GM19468 (cell line): ENCODE measurements at regions not wholly inside any gene's neighbourhood (a gene's known extent, or its start where the extent isn't known, plus 50 kb on each side); places are given as distances from the start of the nearest gene placed in this dataset.

Source experiments
- ATAC-seq: cut with Tn5 transposase; IDR thresholded peaks from one replicate; pipeline ENCODE4 v1.9.1; 2021; ENCODE audit warnings: mild to moderate bottlenecking, moderate library complexity, moderate number of reproducible peaks; ENCODE audit not compliant: unreplicated experiment; ENCODE audit errors: extremely low read depth

GRCh38 chr12:67452119-67452805 is 183.1 kb downstream of the CAND1 start:
- ATAC-seq: peak; percentile 28

- no peak for ATAC-seq
Observed at GRCh38 chr12:67453191-67453590, 184.0 kb downstream of the CAND1 start.

GRCh38 chr12:67455236-67455635 is 186.1 kb downstream of the CAND1 start:
- no peak for ATAC-seq

- ATAC-seq: no peak
Observed at GRCh38 chr12:67456431-67456901, 187.3 kb downstream of the CAND1 start.

- ATAC-seq: no peak
Observed at GRCh38 chr12:67457136-67457535, 188.0 kb downstream of the CAND1 start.

- no peak for ATAC-seq
Observed at GRCh38 chr12:67457778-67458665, 188.9 kb downstream of the CAND1 start.

GRCh38 chr12:67459173-67459572 is 189.4 kb upstream of the DYRK2 start:
- no peak for ATAC-seq

GRCh38 chr12:67459578-67459977 is 189.0 kb upstream of the DYRK2 start:
- no peak for ATAC-seq

GRCh38 chr12:67460388-67460787 is 188.2 kb upstream of the DYRK2 start:
- no peak for ATAC-seq

- ATAC-seq: no peak
Observed at GRCh38 chr12:67468549-67469245, 179.8 kb upstream of the DYRK2 start.

- ATAC-seq: no peak
Observed at GRCh38 chr12:67469666-67470065, 178.9 kb upstream of the DYRK2 start.

GRCh38 chr12:67471810-67472209 is 176.7 kb upstream of the DYRK2 start:
- ATAC-seq: no peak

- no peak for ATAC-seq
Observed at GRCh38 chr12:67472539-67472938, 176.0 kb upstream of the DYRK2 start.

- ATAC-seq: no peak
Observed at GRCh38 chr12:67474934-67475620, 173.5 kb upstream of the DYRK2 start.

- no peak for ATAC-seq
Observed at GRCh38 chr12:67475725-67476124, 172.8 kb upstream of the DYRK2 start.

GRCh38 chr12:67477681-67478265 is 170.8 kb upstream of the DYRK2 start:
- ATAC-seq: no peak

- ATAC-seq: peak; percentile 66
Observed at GRCh38 chr12:67482751-67483661, 165.5 kb upstream of the DYRK2 start.

GRCh38 chr12:67483871-67484554 is 164.5 kb upstream of the DYRK2 start:
- ATAC-seq: no peak
